ENCODE measurements at regions not wholly inside any gene's neighbourhood (a gene's known extent, or its start where the extent isn't known, plus 50 kb on each side); places are given as distances from the start of the nearest gene placed in this dataset.

DNA sequence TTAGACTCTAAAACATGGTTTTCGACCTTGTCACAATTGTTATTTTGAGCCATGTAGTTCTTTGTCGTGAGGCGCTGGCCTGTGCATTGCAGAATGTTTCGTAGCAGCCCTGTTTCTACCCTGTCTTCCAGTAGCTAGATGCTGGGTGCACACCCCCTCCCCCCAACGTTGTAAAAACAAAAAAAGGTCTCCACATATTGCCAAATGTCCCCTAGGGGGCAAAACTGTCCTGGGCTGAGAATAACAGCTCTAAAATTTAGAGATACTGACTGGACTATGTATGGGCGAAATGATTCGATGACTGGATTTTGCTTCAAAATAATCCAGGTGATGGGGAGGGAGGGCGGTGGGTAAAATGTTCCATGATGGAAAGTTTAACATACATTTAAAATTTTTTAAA lies 126.1 kb upstream of the FUT8 start:
- peak; percentile 64 for DNase-seq

DNA sequence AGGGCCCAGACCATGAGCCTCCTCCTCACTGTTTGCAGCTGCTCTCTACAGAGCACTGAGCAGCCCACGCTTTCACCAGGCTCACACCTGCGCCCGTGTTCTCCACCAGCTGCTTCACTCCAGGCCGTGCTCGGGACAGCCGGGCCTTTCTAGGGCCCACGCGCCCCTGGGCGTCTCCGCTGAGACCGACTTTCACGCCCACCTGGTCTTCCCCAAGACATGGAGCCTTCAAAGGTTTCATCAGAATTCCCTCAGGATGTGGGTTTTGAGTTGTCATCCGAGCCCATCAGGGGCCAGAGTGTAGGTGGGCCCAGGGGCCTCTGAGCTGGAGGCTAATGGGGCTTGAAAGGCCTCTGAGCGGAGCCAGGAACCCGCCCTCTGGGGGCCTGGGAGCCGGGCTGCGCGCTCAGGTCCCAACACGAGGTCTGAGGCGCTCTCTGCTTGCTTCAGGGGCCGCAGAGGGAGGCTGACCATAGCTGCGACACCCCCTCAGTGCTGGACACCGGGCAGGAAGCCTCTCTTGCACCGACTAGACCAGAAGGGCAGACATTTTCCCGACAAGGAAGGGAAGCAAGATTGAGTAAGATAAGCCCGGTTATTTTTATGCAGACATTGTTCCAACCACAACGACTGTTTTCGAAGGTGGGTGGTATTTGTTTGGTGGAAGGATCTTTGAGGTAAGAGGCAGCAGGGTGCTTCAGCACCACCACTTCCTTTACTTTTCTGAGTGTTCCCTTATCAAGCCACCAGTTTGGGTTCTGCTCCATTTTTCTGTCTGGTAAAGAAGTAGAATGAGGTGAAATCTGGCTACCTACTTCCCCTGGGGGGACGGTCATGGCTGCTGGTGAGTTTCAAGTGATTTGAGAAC lies 125.0 kb upstream of the FUT8 start:
- DNase-seq, result no peak

DNA sequence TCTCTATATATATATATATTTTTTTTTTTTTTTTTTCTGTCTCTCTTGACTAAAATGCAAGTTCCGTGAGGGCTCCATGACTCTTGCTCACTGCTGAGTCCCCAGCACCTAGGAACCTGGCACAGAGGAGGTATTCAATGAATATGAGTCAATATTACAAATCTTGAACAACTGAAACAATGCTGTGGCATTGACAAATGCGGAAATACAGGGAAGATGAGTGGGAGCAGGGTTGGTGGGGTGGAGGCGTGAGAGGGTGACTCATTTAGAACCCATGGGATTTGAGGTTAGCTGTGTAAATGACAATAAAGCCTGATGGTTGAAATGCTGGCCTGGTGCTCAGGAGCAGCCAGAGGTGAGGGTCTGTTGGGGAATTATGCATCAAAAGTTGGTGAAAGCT lies 121.7 kb upstream of the FUT8 start:
- no peak for DNase-seq

DNA sequence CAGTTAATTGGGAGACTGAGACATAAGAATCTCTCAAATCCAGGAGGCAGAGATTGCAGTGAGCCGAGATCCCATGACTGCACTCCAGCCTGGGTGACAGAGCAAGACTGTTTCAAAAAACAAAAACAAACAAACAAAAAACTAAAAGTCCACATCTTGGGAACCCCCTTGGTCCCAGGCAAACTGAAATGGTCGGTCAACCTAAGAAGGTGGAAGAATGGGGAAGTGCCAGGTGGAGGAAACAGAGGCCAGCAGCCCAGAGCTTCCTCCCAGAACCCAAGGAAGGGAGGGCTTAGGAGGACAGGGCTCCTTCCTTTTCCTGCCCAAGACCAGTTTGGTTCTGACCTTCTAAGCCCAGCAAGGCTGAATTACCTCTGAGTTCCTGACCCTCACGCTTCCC lies 121.0 kb upstream of the FUT8 start:
- no peak for DNase-seq

DNA sequence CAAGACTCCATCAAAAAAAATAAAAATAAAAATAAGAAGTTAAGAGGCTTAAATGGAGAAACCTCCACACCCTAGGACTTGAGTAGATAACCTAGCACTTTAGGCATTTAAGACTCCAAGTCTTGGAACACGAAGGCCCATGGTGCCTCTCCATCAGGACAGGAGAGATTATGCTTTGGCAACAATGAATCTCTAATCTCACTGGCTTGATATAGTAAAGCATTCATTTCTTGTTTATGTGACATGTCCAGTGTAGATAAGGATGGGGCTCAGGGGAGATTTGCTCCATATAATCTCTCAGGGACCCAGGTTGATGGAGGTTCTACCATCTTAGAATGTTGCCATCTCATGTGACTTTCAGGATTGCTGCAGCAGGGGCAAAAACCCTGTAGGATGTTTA lies 117.7 kb upstream of the FUT8 start:
- DNase-seq, result peak; percentile 53

DNA sequence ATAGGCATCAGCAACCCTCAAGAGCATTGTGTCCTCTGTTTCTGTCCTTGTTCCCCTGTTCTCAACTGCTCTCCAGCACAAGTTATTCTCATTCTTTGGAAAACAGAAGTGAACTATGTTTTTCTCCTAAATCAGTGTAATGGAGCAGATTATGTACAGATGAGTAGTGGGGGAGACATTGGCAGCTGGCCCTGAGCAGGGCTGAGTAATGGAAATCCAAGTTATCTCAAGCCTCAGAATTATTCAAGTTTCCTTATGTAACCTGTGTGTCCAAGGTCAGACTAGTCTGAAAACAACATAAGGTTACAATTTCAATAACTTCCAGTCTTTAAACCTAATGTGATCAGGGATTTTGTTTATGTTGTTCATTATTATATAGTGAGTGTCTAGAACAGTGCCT lies 116.1 kb upstream of the FUT8 start:
- no peak for DNase-seq

DNA sequence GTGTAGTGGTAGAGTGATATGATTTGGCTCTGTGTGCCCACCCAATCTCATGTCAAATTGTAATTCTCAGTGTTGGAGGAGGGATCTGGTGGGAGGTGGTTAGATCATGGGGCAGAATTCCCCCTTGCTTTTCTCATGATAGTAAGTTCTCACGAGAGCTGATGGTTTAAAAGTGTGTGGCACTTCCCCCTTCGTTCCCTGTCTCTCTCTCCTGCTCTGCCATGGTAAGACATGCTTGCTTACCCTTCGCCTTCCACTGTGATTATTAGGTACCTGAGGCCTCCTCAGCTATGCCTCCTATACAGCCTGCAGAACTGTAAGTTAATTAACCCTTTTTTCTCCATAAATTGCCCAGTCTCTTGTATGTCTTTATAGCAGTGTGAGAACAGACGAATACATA lies 115.7 kb upstream of the FUT8 start:
- no peak for DNase-seq

DNA sequence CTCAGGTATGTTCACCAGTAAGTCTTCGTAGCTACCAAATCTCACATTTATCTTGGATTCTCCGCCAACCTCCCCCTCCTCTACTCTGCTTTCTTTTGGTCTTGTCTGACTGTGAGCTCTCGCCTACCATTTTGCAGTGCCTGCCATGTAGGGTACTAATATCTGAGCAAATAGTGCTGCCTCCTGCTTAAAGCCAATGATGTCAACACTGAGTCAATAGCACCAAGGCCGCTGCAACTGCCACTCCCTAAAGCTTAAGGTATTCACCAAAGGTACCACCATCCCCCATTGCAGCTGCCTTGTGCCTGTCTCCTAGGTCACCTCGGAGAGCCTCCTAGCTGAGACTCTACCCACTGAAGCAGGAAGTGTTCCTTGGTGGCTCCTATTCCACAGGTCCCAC lies 114.8 kb upstream of the FUT8 start:
- DNase-seq, result no peak

DNA sequence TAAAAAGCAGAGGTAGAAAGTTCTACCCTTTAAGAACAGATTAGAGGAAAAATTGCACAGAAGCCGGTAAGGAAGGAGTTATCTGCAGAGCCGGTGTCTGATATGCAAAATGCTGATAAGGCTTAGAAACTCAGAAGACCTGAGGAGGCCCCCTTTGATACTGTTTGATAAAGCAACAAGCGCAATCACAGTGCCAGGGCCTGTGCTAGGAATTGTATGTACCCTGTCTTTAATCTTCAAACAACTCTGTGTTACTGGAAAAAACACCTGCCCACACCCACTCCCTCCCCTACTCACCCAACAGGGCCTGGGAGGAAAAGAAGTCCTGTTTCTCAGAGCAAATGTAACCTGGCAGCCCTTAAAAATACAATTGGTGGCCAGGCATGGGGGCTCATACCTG lies 112.7 kb upstream of the FUT8 start:
- DNase-seq, result peak; percentile 61

DNA sequence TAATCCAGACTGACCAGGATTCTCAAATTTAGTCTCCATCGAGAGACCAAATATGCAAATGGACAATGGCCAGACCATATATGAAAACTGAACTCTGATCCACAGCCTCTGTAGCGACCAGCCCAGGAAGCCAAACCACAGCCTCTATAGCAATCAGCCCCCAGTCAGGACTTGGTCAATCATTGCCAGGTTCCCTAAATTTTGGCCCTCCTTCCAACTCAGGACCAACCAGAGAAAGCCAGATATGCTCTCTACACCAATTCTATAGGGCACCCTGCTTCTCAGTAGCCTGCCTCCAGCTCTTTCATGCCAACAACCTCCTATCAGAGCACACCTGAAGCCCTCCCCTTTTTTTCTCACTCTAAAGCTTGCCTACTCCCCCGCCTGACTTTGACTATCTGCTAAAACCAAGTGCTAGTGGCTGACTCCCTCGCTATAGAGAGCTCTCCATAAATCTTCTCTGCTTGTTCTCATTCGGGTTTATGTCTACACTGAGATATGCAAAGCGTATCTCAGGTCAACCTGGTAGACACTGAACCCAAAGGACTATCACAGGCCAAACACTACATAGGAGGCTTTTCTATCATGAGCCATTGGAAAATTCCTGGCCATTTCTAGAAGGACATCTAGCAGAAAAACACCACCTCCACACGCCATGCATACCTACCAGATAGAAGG lies 110.5 kb upstream of the FUT8 start:
- no peak for DNase-seq

DNA sequence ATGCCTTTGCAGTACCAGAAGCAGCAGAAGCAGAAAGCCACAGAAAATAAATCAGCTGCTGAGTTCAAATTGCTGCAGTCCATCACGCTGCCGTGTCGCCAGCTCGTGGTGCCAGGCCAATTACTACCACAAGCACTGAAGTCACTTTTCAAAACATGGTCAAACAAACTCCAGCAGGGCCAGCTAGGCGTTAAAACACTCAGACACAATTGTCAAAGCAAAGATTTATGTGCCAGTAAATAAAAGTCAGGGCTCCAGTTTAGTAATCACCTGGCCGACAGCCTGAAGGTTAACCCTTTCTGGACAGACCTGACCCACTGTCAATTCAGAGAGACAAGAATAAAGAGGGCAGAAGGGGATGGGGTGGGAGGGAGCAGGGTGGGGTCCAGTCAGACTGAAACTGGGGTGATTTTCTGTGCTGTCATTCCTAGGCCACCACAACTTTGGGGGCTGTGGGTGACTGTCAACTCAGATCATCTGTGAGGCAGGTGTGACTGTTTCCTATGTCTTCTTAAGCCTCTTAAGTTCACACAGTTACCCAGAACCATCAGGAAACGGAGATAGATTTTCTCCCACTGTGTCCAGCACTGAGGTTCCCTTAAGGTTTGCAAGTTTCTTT lies 109.8 kb upstream of the FUT8 start:
- no peak for DNase-seq

DNA sequence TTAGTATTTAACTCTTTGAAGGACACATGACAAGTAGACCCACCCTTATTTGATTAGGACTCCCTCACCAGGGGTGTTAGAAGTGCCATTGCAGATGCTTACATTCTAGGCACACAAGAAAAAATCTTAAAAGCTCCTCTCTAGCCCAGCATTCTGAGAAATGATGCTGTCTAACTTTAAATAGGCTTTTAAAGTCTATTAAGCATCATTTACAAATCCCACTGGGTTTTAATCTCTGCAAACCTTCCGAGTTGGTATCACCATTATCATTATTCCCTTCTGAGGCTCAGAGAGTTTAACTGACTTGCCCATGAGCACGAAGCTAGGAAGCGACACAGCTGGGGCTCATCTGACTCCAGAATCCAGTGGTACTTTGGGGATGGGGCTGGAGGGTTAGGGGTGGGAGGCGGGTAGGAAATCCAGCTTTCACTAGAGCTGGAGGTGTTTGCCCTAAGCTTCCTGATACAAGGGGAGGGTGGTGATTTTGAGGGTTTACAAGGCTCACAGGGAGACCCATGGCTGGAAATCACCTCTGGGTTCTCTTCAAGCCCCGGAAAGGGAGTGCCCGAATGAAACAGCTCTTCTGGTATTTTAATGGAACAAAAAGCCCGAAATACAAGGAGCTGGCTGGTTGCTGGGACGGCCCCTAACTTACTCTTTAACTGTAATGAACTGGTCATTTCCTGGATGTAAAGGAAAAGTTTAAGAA lies 109.2 kb upstream of the FUT8 start:
- DNase-seq, result no peak

DNA sequence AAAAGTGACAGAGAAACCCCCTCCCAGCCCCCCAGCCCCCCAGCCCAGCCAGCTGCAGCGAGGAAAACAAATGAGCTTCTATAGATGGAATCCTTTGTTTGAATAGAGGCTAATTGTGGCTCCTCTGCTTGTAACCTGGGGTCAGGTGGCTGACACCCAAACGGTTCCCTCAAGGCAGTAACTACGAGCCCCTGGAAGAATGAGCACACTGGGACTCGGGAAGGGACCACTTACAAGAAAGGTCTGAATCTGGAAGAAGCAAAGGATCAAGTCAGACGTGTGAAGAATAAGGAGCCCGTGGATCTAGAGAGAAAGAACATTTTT lies 108.7 kb upstream of the FUT8 start:
- no peak for DNase-seq

DNA sequence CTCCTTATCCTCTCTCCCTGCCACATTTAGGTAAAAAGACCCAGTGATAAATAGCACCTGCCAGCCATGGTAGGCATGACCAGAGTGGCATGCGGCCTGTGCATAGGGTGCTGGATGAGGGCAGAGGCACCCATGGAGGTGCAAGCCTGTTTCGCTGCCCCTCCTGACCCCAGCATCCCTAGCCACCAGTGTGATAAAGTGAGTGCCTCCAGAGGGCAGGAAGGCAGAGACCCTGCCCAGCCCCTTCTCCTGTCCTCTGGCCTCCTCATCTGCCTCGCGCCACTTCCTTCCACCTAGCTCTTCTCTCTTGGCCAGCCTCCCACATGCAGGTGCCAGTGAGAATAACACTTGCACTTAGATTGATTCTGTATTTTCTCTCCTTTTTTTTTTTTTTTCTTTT lies 108.3 kb upstream of the FUT8 start:
- no peak for DNase-seq

DNA sequence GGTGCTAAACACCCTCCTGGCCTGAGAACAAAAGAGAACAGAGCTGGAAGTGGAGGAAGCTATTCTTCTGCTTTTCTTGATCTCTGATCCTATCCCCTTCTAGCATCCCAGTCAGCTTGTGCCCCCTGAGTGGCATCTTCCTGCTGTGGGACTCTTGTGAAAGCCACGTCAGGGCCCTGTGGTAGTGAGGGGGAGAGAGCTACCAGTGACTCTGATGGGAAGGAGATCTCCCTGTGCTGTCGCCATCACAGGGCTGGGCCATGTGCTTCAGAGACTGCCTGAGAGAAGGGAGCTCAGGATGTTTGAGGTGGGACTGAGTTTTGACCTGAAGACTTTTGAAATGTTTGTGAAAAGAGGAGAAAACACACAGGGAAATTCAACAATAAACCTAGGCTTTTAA lies 107.6 kb upstream of the FUT8 start:
- no peak for DNase-seq

DNA sequence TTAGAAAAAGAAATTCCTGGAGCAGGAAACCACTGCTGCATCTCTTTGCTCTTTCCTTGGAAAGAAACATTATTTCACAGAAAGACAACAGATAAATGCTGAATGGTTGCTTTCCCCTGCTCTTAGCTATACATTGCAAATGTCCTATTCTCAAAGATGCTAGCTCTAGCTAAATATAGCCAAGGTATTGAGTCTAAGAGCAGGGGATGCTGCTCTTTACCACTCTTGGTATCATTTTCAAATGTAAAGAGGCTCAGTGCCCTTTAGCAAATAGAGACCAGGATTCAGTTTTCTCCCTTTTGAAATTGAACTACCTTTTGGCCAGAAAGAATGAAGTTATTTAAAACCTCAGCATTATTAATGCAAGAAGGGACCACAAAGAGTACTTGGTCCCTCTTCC lies 104.0 kb upstream of the FUT8 start:
- DNase-seq, result no peak

DNA sequence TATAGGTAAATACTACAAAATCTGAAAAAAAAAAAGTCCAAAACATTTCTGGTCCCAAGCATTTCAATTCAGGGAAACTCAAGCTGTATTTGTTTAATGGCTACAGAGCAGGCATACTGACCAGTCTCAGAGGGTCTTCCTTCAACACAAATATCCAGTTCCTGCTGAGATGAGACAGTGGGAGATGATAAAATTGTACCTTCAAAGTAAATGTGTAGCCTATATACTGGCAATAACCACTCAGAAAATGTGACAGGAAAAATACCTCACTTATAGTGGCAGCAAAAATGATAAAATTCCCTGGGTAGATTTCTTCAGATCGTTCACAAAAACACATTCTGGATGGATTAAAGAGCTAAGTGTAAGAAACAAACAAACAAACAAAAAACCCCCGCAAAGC lies 102.0 kb upstream of the FUT8 start:
- no peak for DNase-seq

DNA sequence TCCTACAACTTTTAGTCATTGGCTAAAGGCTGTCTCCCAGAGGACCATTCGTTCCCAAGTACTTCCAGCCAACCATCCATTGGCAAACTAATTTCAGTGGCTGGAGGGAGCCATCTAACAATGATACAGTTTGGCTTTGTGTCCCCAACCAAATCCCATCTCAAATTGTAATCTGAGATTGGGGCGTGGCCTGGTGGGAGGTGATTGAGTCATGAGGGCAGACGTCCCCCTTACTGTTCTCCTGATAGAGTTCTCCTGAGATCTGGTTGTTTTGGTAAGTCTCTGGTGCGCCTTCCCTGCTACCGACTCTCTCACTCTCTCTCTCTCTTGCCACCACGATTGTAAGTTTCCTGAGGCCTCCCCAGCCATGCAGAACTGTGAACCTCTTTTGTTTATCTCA lies 99.7 kb upstream of the FUT8 start:
- DNase-seq, result no peak

DNA sequence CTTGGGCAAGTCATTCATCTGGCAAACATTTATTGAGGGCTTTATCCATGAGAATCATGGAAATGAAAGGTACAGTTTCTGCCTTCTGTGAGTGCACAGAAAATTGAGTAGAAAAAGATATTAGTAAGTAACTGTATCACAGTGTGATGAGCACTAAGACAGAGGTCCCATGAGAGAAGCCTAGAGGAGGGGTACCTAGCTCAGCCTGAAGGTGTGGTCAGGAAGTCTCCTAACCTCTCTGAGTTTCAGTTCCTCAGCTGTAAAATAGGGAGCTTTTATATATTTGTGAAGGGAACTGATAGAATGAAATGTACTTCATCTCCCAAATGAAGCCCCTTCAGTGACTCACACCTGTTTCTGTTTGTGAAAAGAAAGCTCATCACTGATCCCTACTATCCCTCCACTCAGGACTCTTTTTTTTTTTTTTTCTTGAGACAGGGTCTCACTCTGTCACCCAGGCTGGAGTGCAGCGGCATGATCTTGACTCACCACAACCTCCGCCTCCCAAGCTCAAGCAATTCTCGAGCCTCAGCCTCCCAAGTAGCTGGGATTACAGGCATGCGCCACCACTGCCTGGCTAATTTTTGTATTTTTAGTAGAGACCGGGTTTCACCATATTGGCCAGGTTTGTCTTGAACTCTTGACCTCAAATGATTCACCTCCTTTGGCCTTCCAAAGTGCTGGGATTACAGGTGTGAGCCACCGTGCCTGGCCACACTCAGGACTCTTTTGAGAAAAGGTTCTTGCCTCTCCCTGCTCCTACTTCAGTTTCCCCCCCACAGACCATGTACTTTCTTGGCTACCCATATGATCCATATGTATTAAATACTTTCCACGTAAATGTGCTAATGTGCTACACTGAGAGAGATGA lies 93.7 kb upstream of the FUT8 start:
- DNase-seq, result no peak

DNA sequence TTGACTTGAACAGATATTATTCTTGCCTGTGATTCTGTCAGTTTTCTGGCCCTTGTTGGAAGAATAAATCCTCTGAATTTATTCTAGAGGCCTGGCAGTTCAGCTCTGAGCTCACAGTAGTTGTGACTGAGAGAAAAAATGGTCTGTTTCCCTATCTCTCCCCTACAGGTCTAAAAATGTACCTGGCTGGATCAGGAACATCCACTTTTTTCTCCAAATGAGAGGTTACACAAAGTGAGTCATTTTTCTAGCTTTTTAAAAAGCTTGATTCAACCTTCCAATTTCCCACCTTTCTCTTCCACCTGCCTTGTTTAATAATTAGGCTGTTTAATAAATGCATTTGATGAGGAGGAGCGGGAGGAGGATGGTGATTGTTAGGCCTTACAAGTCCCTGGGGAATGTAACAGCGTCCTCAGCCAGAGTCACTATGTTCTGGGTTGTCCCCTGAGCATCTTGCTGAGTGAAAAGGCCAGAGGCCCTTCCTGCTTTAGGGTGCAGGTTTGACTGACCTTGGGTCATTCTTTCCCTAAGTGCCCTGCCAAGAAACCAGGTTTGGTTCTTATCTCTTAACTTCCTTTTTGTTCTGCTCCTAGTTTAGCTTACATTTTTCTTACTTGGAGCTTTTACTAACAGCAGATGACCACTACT lies 91.7 kb upstream of the FUT8 start:
- no peak for DNase-seq

DNA sequence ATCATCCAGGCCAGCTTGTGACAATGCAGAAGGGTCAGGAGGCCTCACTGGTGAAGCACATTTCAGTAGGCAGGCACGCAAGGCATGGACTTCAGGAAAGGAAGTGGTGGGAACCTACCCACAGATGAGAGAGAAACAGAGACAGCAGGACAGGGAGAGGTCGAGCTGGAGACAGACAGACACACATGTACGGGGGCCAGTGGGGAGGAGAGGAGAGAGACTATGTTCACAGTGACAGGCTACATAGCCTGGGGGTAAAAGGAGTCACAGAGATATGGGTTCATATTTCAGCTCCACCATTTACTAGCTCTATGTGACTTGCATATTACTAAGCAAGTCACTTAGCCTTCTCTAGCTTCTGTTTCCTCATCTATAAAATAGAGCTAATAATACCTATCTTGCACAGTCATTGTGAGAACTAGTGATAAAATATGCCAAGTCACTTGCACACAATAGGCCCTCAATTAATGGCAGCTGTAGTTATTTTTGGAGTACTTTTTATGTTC lies 91.1 kb upstream of the FUT8 start:
- DNase-seq, result peak; percentile 39

DNA sequence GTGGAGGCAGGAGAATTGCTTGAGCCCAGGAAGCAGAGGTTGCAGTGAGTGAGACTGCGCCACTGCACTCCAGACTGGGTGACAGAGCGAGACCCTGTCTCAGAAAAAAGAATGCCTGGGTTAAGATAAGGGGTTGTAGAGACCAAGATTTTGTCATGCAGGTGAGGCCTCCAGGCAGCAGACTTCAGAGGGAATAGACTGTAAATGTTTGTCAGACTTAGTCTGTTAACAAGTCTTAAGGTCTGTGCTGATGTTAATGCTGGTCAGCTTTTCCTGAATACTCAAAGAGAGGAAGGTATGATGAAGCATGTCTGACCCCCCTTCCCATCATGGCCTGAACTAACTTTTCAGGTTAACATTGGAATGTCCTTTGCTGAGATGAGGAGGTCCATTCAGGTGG lies 83.0 kb upstream of the FUT8 start:
- no peak for DNase-seq

Data from hematopoietic multipotent progenitor cell treated with erythropoietin and hydrocortisone succinate and interleukin-3 and kit ligand, for 8 days (in vitro differentiated cells).